ENCODE measurements at regions not wholly inside any gene's neighbourhood (a gene's known extent, or its start where the extent isn't known, plus 50 kb on each side); places are given as distances from the start of the nearest gene placed in this dataset.

GRCh38 chr2:140018541-140018940 lies 1238.4 kb upstream of the NXPH2 start:
- Mint-ChIP-seq H3K27ac (ENCODE audit: low read depth, unreplicated experiment) (no peak overlapping the region), H3K27me3 (ENCODE audit: insufficient read depth, unreplicated experiment) (no peaks in the 10 kb centered on the region), H3K36me3 (ENCODE audit: insufficient read depth, unreplicated experiment) (no peaks in the 10 kb centered on the region), H3K4me1 (ENCODE audit: insufficient read depth, unreplicated experiment) (no peaks in the 10 kb centered on the region), H3K9me3 (ENCODE audit: unreplicated experiment) (no peaks in the 10 kb centered on the region), H3K4me3 (ENCODE audit: unreplicated experiment) (no peak overlapping the region)
- ChIA-PET POLR2A (no interaction called here), CTCF (no interaction called here)
- no TSS peak for BruUV-seq (replicated peaks)
- no peak for DNase-seq (ENCODE audit: unreplicated experiment)
- intact Hi-C loops (cut with micrococcal nuclease) = no loop called here
- no peak for TF ChIP-seq CTCF (IDR thresholded peaks at IDR 0.05; ENCODE audit: unreplicated experiment)

GRCh38 chr2:140014204-140014546 lies 1234.0 kb upstream of the NXPH2 start:
- no peak for DNase-seq (ENCODE audit: unreplicated experiment)
- TF ChIP-seq CTCF (IDR thresholded peaks at IDR 0.05; ENCODE audit: unreplicated experiment) = no peak
- Mint-ChIP-seq H3K27ac (ENCODE audit: low read depth, unreplicated experiment) (no peak overlapping the region), H3K9me3 (ENCODE audit: unreplicated experiment) (no peaks in the 10 kb centered on the region), H3K4me3 (ENCODE audit: unreplicated experiment) (no peak overlapping the region), H3K4me1 (ENCODE audit: insufficient read depth, unreplicated experiment) (no peaks in the 10 kb centered on the region), H3K36me3 (ENCODE audit: insufficient read depth, unreplicated experiment) (no peaks in the 10 kb centered on the region), H3K27me3 (ENCODE audit: insufficient read depth, unreplicated experiment) (no peaks in the 10 kb centered on the region)
- ChIA-PET POLR2A (no interaction called here), CTCF (no interaction called here)
- intact Hi-C loops (cut with micrococcal nuclease) = no loop called here
- no TSS peak for BruUV-seq (replicated peaks)

GRCh38 chr2:140013545-140014203 lies 1233.5 kb upstream of the NXPH2 start:
- H3K27ac Mint-ChIP-seq (ENCODE audit: low read depth, unreplicated experiment) = no peak overlapping the region
- no peak for DNase-seq (ENCODE audit: unreplicated experiment)
- no peak for TF ChIP-seq CTCF (IDR thresholded peaks at IDR 0.05; ENCODE audit: unreplicated experiment)
- H3K36me3 Mint-ChIP-seq (ENCODE audit: insufficient read depth, unreplicated experiment) = no peaks in the 10 kb centered on the region
- POLR2A ChIA-PET = no interaction called here
- H3K27me3 Mint-ChIP-seq (ENCODE audit: insufficient read depth, unreplicated experiment) = no peaks in the 10 kb centered on the region
- H3K4me3 Mint-ChIP-seq (ENCODE audit: unreplicated experiment) = no peak overlapping the region
- H3K4me1 Mint-ChIP-seq (ENCODE audit: insufficient read depth, unreplicated experiment) = no peaks in the 10 kb centered on the region
- H3K9me3 Mint-ChIP-seq (ENCODE audit: unreplicated experiment) = no peaks in the 10 kb centered on the region
- CTCF ChIA-PET = no interaction called here
- BruUV-seq (replicated peaks) = no TSS peak
- intact Hi-C loops (cut with micrococcal nuclease) = no loop called here

- Mint-ChIP-seq H3K27ac (ENCODE audit: low read depth, unreplicated experiment) (no peak overlapping the region), H3K4me1 (ENCODE audit: insufficient read depth, unreplicated experiment) (no peaks in the 10 kb centered on the region), H3K27me3 (ENCODE audit: insufficient read depth, unreplicated experiment) (no peaks in the 10 kb centered on the region), H3K9me3 (ENCODE audit: unreplicated experiment) (no peaks in the 10 kb centered on the region), H3K4me3 (ENCODE audit: unreplicated experiment) (no peak overlapping the region), H3K36me3 (ENCODE audit: insufficient read depth, unreplicated experiment) (no peaks in the 10 kb centered on the region)
- intact Hi-C loops (cut with micrococcal nuclease) = no loop called here
- no peak for DNase-seq (ENCODE audit: unreplicated experiment)
- CTCF ChIA-PET = no interaction called here
- TF ChIP-seq CTCF (IDR thresholded peaks at IDR 0.05; ENCODE audit: unreplicated experiment) = no peak
- BruUV-seq (replicated peaks) = no TSS peak
- POLR2A ChIA-PET = no interaction called here
Measured at GRCh38 chr2:140011287-140011686, 1231.1 kb upstream of the NXPH2 start.

All from MCF 10A (cell line).